Activated naive CD8-positive, alpha-beta T cell treated with anti-CD3 and anti-CD28 coated beads for 36 hours (primary cell): ENCODE measurements at regions not wholly inside any gene's neighbourhood (a gene's known extent, or its start where the extent isn't known, plus 50 kb on each side); places are given as distances from the start of the nearest gene placed in this dataset.

Experiments
- DNase-seq: peaks from one replicate; pipeline ENCODE4 v3.0.0; 2021
- H3K27ac Mint-ChIP-seq: one replicate; pipeline ENCODE4 v1.8.0; 2022; ENCODE audit warnings: mild to moderate bottlenecking, moderate library complexity, mixed read lengths
- H3K27me3 Mint-ChIP-seq: one replicate; pipeline ENCODE4 v1.8.0; 2022; ENCODE audit warnings: mild to moderate bottlenecking, mixed read lengths
- H3K36me3 Mint-ChIP-seq: one replicate; pipeline ENCODE4 v1.8.0; 2021; ENCODE audit warnings: mild to moderate bottlenecking, mixed read lengths
- H3K4me1 Mint-ChIP-seq: one replicate; pipeline ENCODE4 v1.8.0; 2021; ENCODE audit warnings: mixed read lengths
- H3K4me3 Mint-ChIP-seq: one replicate; pipeline ENCODE4 v1.8.0; 2022; ENCODE audit warnings: mild to moderate bottlenecking, moderate library complexity, mixed read lengths
- H3K9me3 Mint-ChIP-seq: one replicate; pipeline ENCODE4 v1.8.0; 2022; ENCODE audit warnings: mixed read lengths

DNA sequence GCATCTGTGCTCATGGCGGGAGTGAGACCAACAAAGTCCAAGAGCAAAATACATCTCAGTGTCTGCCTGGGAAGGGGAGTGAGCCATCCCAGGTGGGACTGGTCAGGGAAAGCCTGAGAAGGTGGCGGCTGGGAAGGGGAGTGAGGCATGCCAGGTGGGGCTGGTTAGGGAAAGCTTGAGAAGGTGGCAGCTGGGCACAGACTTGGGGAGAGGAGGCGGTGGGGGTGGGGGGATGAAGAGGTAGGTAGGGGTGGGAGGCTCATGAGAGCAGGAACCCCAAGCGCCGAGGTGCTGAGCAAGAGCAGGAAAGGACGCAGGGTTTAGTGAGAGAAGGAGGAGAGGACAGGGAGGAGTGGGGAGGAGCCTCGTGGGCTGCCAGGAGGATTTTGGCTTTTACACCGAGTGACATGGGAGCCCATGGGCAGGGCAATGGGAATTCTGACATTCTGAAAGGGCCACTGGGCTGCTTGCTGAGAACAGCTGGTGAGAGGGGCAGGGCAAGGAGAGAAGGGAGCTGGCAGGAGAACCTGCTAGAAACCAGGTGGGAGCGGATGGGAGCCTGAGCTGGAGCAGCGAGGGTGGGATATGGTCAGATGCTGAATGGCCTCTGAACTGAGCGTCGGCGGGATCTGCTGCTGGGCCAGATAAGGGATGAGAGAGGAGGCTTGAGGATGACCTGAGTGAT, 256.1 kb upstream of the RPL38 start:
- DNase-seq, result no peak
- Mint-ChIP-seq H3K36me3 (no peaks in the 10 kb centered on the region), H3K4me1 (no peaks in the 10 kb centered on the region), H3K4me3 (no peak overlapping the region), H3K9me3 (no peaks in the 10 kb centered on the region), H3K27me3 (peaks cover 21% of the 10 kb centered on the region), H3K27ac (no peak overlapping the region)

DNA sequence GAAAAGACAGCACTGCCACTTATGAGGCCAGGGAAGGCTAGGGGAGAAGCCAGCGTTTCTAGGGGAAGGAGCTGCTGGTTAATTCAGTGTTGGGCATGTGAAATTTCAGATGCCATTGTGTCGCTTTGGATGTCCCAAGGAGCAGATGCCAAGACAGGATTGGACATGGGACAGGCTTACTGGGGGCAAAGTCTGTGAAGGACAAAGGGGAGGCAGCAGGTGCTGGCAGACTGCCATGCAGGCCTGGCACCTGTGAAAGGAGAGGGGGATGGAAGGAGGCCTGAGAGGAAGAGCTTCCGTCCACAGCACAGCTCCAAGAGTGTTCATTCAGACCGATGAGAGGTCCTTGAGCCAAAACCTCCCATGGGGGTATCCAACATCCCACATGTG, 255.5 kb upstream of the RPL38 start:
- Mint-ChIP-seq H3K27ac (no peak overlapping the region), H3K27me3 (peaks cover 21% of the 10 kb centered on the region), H3K4me3 (no peak overlapping the region), H3K36me3 (no peaks in the 10 kb centered on the region), H3K9me3 (no peaks in the 10 kb centered on the region), H3K4me1 (no peaks in the 10 kb centered on the region)
- DNase-seq, result no peak

DNA sequence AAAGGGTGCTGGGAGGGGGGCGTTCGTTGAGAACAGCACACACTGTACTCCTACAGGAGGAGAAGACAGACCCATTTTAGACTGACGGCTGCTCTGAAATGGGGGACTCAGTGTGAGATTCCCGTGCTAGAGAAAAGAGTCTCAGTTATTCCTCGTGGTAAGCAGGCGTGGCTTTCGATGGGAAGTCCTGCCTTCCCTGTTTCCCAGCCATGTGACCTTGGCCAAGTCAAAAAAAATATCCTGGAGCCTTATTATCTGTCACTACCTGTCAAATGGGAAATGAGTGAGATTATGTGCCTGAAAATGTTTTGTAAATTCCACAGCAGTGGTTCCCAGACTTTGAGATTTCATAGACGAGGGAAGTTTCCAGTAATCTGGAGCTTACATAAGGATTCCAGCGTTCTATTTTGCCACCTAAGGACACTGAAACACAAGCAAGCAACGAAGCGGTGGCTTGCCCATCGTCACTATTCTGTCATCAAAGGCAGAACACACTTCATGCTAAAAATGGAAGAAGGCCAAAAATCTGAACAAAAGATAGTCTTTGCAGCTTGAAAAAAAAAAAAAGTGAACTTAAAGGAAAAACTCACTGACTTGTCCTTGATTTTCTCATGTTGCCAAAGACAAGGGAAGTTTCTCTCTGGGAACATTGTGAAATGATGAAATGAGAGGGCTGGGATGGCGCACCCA, 253.4 kb upstream of the RPL38 start:
- H3K36me3 Mint-ChIP-seq, result no peaks in the 10 kb centered on the region
- no peaks in the 10 kb centered on the region for H3K4me1 Mint-ChIP-seq
- H3K27me3 Mint-ChIP-seq, result peaks cover 21% of the 10 kb centered on the region
- no peak overlapping the region for H3K27ac Mint-ChIP-seq
- H3K9me3 Mint-ChIP-seq, result no peaks in the 10 kb centered on the region
- H3K4me3 Mint-ChIP-seq, result no peak overlapping the region
- no peak for DNase-seq

GRCh38 chr17:73950593-73950914, 252.9 kb upstream of the RPL38 start:
- H3K27ac Mint-ChIP-seq, result no peak overlapping the region
- H3K36me3 Mint-ChIP-seq, result no peaks in the 10 kb centered on the region
- no peak for DNase-seq
- H3K4me3 Mint-ChIP-seq, result no peak overlapping the region
- no peaks in the 10 kb centered on the region for H3K9me3 Mint-ChIP-seq
- H3K4me1 Mint-ChIP-seq, result no peaks in the 10 kb centered on the region
- peaks cover 18% of the 10 kb centered on the region for H3K27me3 Mint-ChIP-seq

DNA sequence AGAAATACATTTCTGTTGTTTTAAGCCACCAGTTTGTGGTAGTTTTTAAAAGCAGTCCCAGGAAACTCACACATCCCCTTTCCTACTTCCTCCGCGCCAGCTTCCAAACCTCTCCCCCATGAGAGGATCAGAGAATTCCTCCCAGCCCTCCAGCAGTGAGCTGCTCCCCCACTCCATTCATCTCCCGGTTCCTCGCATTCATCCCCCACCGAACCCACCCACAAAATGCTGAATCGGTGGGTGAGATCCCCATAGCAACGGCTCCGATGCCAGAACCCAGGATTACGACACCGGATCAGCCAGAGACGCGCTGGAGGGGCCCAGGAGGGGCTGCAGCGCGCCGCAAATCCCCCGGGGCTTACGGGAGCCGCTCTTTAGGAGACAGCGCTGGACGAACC, 251.4 kb upstream of the RPL38 start:
- Mint-ChIP-seq H3K9me3 (no peaks in the 10 kb centered on the region), H3K4me1 (no peaks in the 10 kb centered on the region), H3K36me3 (no peaks in the 10 kb centered on the region), H3K27me3 (peaks cover 16% of the 10 kb centered on the region), H3K4me3 (no peak overlapping the region), H3K27ac (no peak overlapping the region)
- DNase-seq, result no peak

GRCh38 chr17:73952480-73953205, 250.8 kb upstream of the RPL38 start:
- Mint-ChIP-seq H3K9me3 (no peaks in the 10 kb centered on the region), H3K4me3 (no peak overlapping the region), H3K27ac (no peak overlapping the region), H3K27me3 (peaks cover 16% of the 10 kb centered on the region), H3K36me3 (no peaks in the 10 kb centered on the region), H3K4me1 (no peaks in the 10 kb centered on the region)
- DNase-seq, result peak; percentile 62

- no peak for DNase-seq
- H3K4me1 Mint-ChIP-seq, result no peaks in the 10 kb centered on the region
Measured at GRCh38 chr17:73953206-73954033, 250.1 kb upstream of the RPL38 start.

DNA sequence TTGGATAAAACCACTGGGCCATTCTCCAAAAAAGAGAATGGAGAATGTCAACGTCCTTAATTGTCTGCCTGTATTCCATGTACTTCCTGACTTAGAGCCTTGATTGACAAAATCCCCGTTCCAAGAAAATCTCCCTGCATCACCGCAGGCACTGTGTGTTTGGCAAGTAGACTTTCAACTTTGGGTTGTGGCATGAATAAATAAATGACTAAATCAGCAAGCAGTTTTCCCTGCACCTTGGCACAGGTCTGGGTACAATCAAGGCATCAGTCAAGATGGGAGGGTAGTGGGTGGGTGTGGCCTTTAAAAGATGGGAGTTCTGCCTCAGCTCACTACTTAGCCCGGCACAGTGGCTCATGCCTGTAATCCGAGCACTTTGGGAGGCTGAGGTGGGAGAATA, 248.5 kb upstream of the RPL38 start:
- no peaks in the 10 kb centered on the region for H3K4me1 Mint-ChIP-seq
- no peak overlapping the region for H3K4me3 Mint-ChIP-seq
- peaks cover 11% of the 10 kb centered on the region for H3K27me3 Mint-ChIP-seq
- no peaks in the 10 kb centered on the region for H3K9me3 Mint-ChIP-seq
- DNase-seq, result no peak
- H3K36me3 Mint-ChIP-seq, result no peaks in the 10 kb centered on the region
- no peak overlapping the region for H3K27ac Mint-ChIP-seq

More at GRCh38 chr17:73953206-73954033, 250.1 kb upstream of the RPL38 start:
- no peaks in the 10 kb centered on the region for H3K9me3 Mint-ChIP-seq
- no peaks in the 10 kb centered on the region for H3K36me3 Mint-ChIP-seq
- H3K27me3 Mint-ChIP-seq, result peaks cover 13% of the 10 kb centered on the region
- H3K27ac Mint-ChIP-seq, result no peak overlapping the region
- H3K4me3 Mint-ChIP-seq, result no peak overlapping the region

- DNase-seq, result no peak
- H3K9me3 Mint-ChIP-seq, result peaks cover 2% of the 10 kb centered on the region
- no peaks in the 10 kb centered on the region for H3K36me3 Mint-ChIP-seq
- no peak overlapping the region for H3K4me3 Mint-ChIP-seq
- no peaks in the 10 kb centered on the region for H3K4me1 Mint-ChIP-seq
- no peak overlapping the region for H3K27ac Mint-ChIP-seq
- H3K27me3 Mint-ChIP-seq, result peaks cover 11% of the 10 kb centered on the region
Measured at GRCh38 chr17:73955616-73956015, 247.9 kb upstream of the RPL38 start.

DNA sequence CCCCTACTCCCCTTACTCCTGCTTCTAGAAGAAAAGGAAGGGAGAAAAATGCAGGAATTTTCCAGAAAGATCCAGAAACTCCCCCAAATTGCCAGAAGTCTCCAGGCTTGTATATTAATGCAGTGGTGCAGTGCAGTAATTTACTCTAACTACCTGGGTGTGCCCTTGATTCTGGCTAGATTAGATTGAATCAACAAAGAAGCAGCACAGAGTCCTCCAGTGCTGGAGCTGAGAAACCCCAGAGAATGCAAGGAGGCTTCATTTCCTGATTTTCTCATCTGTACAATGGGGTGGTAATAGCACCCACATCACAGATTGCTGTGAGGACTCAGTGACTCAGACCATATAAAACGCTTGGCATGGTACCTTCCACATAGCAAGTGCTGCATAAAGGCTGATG, 247.3 kb upstream of the RPL38 start:
- DNase-seq, result no peak
- H3K4me3 Mint-ChIP-seq, result no peak overlapping the region
- H3K27me3 Mint-ChIP-seq, result peaks cover 11% of the 10 kb centered on the region
- H3K27ac Mint-ChIP-seq, result no peak overlapping the region
- H3K9me3 Mint-ChIP-seq, result peaks cover 2% of the 10 kb centered on the region
- no peaks in the 10 kb centered on the region for H3K4me1 Mint-ChIP-seq
- no peaks in the 10 kb centered on the region for H3K36me3 Mint-ChIP-seq

- no peak overlapping the region for H3K4me3 Mint-ChIP-seq
- H3K27ac Mint-ChIP-seq, result no peak overlapping the region
Measured at GRCh38 chr17:73956595-73957465, 246.6 kb upstream of the RPL38 start.

GRCh38 chr17:73957564-73957963, 245.9 kb upstream of the RPL38 start:
- no peak for DNase-seq
- no peaks in the 10 kb centered on the region for H3K27me3 Mint-ChIP-seq
- H3K27ac Mint-ChIP-seq, result no peak overlapping the region
- H3K36me3 Mint-ChIP-seq, result no peaks in the 10 kb centered on the region
- no peak overlapping the region for H3K4me3 Mint-ChIP-seq
- H3K4me1 Mint-ChIP-seq, result no peaks in the 10 kb centered on the region
- peaks cover 2% of the 10 kb centered on the region for H3K9me3 Mint-ChIP-seq

More at GRCh38 chr17:73956595-73957465, 246.6 kb upstream of the RPL38 start:
- Mint-ChIP-seq H3K27me3 (peaks cover 4% of the 10 kb centered on the region), H3K4me1 (no peaks in the 10 kb centered on the region), H3K9me3 (peaks cover 2% of the 10 kb centered on the region), H3K36me3 (no peaks in the 10 kb centered on the region)
- peak; percentile 48 for DNase-seq

- H3K36me3 Mint-ChIP-seq, result no peaks in the 10 kb centered on the region
- H3K27me3 Mint-ChIP-seq, result no peaks in the 10 kb centered on the region
- peaks cover 2% of the 10 kb centered on the region for H3K9me3 Mint-ChIP-seq
- no peak overlapping the region for H3K27ac Mint-ChIP-seq
- no peaks in the 10 kb centered on the region for H3K4me1 Mint-ChIP-seq
- H3K4me3 Mint-ChIP-seq, result no peak overlapping the region
- no peak for DNase-seq
Measured at GRCh38 chr17:73958453-73958852, 245.0 kb upstream of the RPL38 start.

- Mint-ChIP-seq H3K36me3 (peaks cover 4% of the 10 kb centered on the region), H3K4me3 (no peak overlapping the region), H3K9me3 (peaks cover 14% of the 10 kb centered on the region), H3K27ac (no peak overlapping the region), H3K27me3 (peaks cover 3% of the 10 kb centered on the region), H3K4me1 (no peaks in the 10 kb centered on the region)
- no peak for DNase-seq
Measured at GRCh38 chr17:73960469-73960868, 243.0 kb upstream of the RPL38 start.
